Sigmoid colon (tissue), 6 donors: ENCODE measurements at regions not wholly inside any gene's neighbourhood (a gene's known extent, or its start where the extent isn't known, plus 50 kb on each side); places are given as distances from the start of the nearest gene placed in this dataset.

Experiments used
- DNase-seq: peaks from one replicate; pipeline ENCODE4 v3.0.0-alpha.2; 2019
- H3K27ac ChIP-seq, 4 donors: fragments of 200-600 bp; sonication (generic); one replicate each; pipeline ENCODE4 v1.5.1; 2016 to 2019; ENCODE audit warnings: mild to moderate bottlenecking in 1 of 4
- H3K27me3 ChIP-seq, 3 donors: fragments of 200-600 bp; sonication (generic); one replicate each; pipeline ENCODE4 v1.5.1; 2019; ENCODE audit warnings: mild to moderate bottlenecking in 1 of 3
- H3K36me3 ChIP-seq, 4 donors: fragments of 200-600 bp; sonication (generic); one replicate each; pipeline ENCODE4 v1.5.1; 2016 to 2019
- H3K4me1 ChIP-seq, 4 donors: fragments of 200-600 bp; sonication (generic); one replicate each; pipeline ENCODE4 v1.5.1; 2017 to 2019
- H3K4me3 ChIP-seq, 4 donors: fragments of 200-600 bp; sonication (generic); one replicate each; pipeline ENCODE4 v1.5.1; 2017 to 2019; ENCODE audit warnings: mild to moderate bottlenecking in 2 of 4, moderate library complexity in 1 of 4
- H3K9me3 ChIP-seq, 4 donors: fragments of 200-600 bp in 3 of 4; sonication (generic) in 3 of 4; one replicate each; pipeline versions ENCODE4 v1.5.1 to v1.6.1; 2013 to 2019
- CTCF ChIP-seq, 4 experiments: fragments of 450-650 bp in 3 of 4; fragments of 200-600 bp in 1 of 4; IDR thresholded peaks; one replicate each; pipeline ENCODE4 v1.5.1; 2016 to 2019; ENCODE audit warnings: antibody characterized with exemption in 4 of 4, mild to moderate bottlenecking in 3 of 4, moderate library complexity in 2 of 4
- EP300 ChIP-seq, 4 donors: sonication (generic); formaldehyde crosslinking; IDR thresholded peaks; one replicate each; pipeline ENCODE4 v1.6.1; 2017; ENCODE audit warnings: antibody characterized with exemption in 4 of 4
- POLR2A ChIP-seq, 2 donors: fragments of 450-650 bp; IDR thresholded peaks; one replicate each; pipeline ENCODE4 v1.6.1; 2016; ENCODE audit warnings: antibody characterized with exemption in 2 of 2, mild to moderate bottlenecking in 2 of 2, moderate library complexity in 2 of 2
- POLR2AphosphoS5 ChIP-seq, 4 donors: sonication (generic); formaldehyde crosslinking; IDR thresholded peaks; one replicate each; pipeline ENCODE4 v1.6.1; 2017; ENCODE audit warnings: antibody characterized with exemption in 4 of 4
- WGBS, 2 donors: extraction: QIAGEN DNeasy Blood & Tissue Kit; methylation state at CpG; one replicate each; pipeline ENCODE4 v1.1.7; 2013; 5-methylcytosine and 5-hydroxymethylcytosine counted together
- intact Hi-C: fragments of 100-400 bp; cut with DNase I; formaldehyde crosslinking; loops from one replicate; pipeline ENCODE4 v1.15.1; 2023
- donor health status: healthy with polysubstance abuse.
- donor health status: healthy.

- Histone ChIP-seq H3K27ac (no peak overlapping the region), H3K36me3 (no peaks in the 10 kb centered on the region), H3K4me1 (no peaks in the 10 kb centered on the region), H3K4me3 (no peak overlapping the region), H3K9me3 (no peaks in the 10 kb centered on the region), H3K27me3 (no peaks in the 10 kb centered on the region)
- DNase-seq = no peak
- intact Hi-C loops = no loop called here
- TF ChIP-seq CTCF (IDR thresholded peaks at IDR 0.05) (no peak), POLR2A (IDR thresholded peaks at IDR 0.05) (no peak), EP300 (IDR thresholded peaks at IDR 0.05) (no peak), POLR2AphosphoS5 (IDR thresholded peaks at IDR 0.05) (no peak)
- 63 to 84% methylated on average over 3 of the region's 3 CpGs for WGBS, 2 donors
Observed at GRCh38 chr19:31492050-31492449, 142.8 kb upstream of the TSHZ3 start.

GRCh38 chr19:31496076-31496475 lies 146.8 kb upstream of the TSHZ3 start:
- DNase-seq = no peak
- TF ChIP-seq EP300 (IDR thresholded peaks at IDR 0.05) = no peak
- no peak for TF ChIP-seq CTCF (IDR thresholded peaks at IDR 0.05)
- TF ChIP-seq POLR2A (IDR thresholded peaks at IDR 0.05) = no peak
- TF ChIP-seq POLR2AphosphoS5 (IDR thresholded peaks at IDR 0.05) = no peak
- Histone ChIP-seq H3K36me3 (no peaks in the 10 kb centered on the region), H3K27me3 (no peaks in the 10 kb centered on the region), H3K4me3 (no peak overlapping the region), H3K4me1 (no peaks in the 10 kb centered on the region), H3K27ac (no peak overlapping the region), H3K9me3 (no peaks in the 10 kb centered on the region)
- WGBS, 2 donors = 88 to 92% methylated on average over 13 of the region's 13 CpGs
- intact Hi-C loops = no loop called here

- TF ChIP-seq CTCF (IDR thresholded peaks at IDR 0.05) = no peak
- TF ChIP-seq POLR2AphosphoS5 (IDR thresholded peaks at IDR 0.05) = no peak
- TF ChIP-seq EP300 (IDR thresholded peaks at IDR 0.05) = no peak
- TF ChIP-seq POLR2A (IDR thresholded peaks at IDR 0.05) = no peak
- 68 to 80% methylated on average over 2 of the region's 2 CpGs for WGBS, 2 donors
- Histone ChIP-seq H3K27me3 (no peaks in the 10 kb centered on the region), H3K9me3 (no peaks in the 10 kb centered on the region), H3K36me3 (no peaks in the 10 kb centered on the region), H3K4me1 (no peaks in the 10 kb centered on the region), H3K27ac (no peak overlapping the region), H3K4me3 (no peak overlapping the region)
- no peak for DNase-seq
- intact Hi-C loops = no loop called here
Observed at GRCh38 chr19:31497709-31498108, 148.5 kb upstream of the TSHZ3 start.

GRCh38 chr19:31498781-31499180 lies 149.5 kb upstream of the TSHZ3 start:
- Histone ChIP-seq H3K4me3 (no peak overlapping the region), H3K4me1 (no peaks in the 10 kb centered on the region), H3K27ac (no peak overlapping the region), H3K9me3 (no peaks in the 10 kb centered on the region), H3K36me3 (no peaks in the 10 kb centered on the region), H3K27me3 (no peaks in the 10 kb centered on the region)
- TF ChIP-seq POLR2A (IDR thresholded peaks at IDR 0.05) = no peak
- TF ChIP-seq EP300 (IDR thresholded peaks at IDR 0.05) = no peak
- no peak for TF ChIP-seq POLR2AphosphoS5 (IDR thresholded peaks at IDR 0.05)
- no peak for TF ChIP-seq CTCF (IDR thresholded peaks at IDR 0.05)
- intact Hi-C loops = no loop called here
- WGBS, 2 donors = 93 to 94% methylated on average over 3 of the region's 3 CpGs
- no peak for DNase-seq
